ENCODE measurements at regions not wholly inside any gene's neighbourhood (a gene's known extent, or its start where the extent isn't known, plus 50 kb on each side); places are given as distances from the start of the nearest gene placed in this dataset.

DNA sequence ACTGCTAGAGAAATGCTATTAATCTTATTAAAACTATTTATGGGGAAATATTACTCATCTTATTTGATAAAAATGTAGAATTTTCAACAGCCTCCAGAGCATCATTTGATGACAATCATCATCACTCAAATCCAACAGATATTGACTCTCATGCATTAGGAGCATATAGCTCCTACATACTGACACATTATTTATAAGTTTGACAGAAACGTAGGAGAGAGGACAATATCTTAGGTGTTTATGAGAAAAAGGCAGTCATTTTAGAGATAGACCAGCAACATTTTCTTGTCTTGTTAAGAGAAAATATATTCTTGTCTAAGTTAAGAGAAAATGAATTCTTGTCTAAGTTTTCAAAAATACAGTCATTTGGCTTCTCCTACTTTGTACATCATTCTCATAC, 2550.2 kb downstream of the PCDH7 start:
- Histone ChIP-seq H3K4me1 (no peaks in the 10 kb centered on the region), H3K4me3 (ENCODE audit: low read depth, low read length) (no peak overlapping the region), H3K36me3 (ENCODE audit: control insufficient read depth, insufficient read depth, low read length) (no peaks in the 10 kb centered on the region), H3K9me3 (no peaks in the 10 kb centered on the region), H3K27me3 (replicated peaks; ENCODE audit: control insufficient read depth, insufficient read depth, low read length) (no peaks in the 10 kb centered on the region)
- TF ChIP-seq, protein P1, sequence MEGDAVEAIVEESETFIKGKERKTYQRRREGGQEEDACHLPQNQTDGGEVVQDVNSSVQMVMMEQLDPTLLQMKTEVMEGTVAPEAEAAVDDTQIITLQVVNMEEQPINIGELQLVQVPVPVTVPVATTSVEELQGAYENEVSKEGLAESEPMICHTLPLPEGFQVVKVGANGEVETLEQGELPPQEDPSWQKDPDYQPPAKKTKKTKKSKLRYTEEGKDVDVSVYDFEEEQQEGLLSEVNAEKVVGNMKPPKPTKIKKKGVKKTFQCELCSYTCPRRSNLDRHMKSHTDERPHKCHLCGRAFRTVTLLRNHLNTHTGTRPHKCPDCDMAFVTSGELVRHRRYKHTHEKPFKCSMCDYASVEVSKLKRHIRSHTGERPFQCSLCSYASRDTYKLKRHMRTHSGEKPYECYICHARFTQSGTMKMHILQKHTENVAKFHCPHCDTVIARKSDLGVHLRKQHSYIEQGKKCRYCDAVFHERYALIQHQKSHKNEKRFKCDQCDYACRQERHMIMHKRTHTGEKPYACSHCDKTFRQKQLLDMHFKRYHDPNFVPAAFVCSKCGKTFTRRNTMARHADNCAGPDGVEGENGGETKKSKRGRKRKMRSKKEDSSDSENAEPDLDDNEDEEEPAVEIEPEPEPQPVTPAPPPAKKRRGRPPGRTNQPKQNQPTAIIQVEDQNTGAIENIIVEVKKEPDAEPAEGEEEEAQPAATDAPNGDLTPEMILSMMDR (IDR thresholded peaks at IDR 0.05; ENCODE audit: insufficient read depth in 1 of 2, low read depth in 1 of 2, low read length in 1 of 2, severe bottlenecking in 1 of 2, unreplicated experiment in 1 of 2) = no peak
- Mint-ChIP-seq H3K27me3 (ENCODE audit: insufficient read depth, unreplicated experiment) (no peaks in the 10 kb centered on the region), H3K4me3 (ENCODE audit: unreplicated experiment) (no peak overlapping the region), H3K9me3 (ENCODE audit: unreplicated experiment) (no peaks in the 10 kb centered on the region), H3K27ac (ENCODE audit: unreplicated experiment) (no peak overlapping the region), H3K36me3 (ENCODE audit: insufficient read depth, unreplicated experiment) (no peaks in the 10 kb centered on the region), H3K4me1 (ENCODE audit: low read depth, unreplicated experiment) (no peaks in the 10 kb centered on the region)
- no TSS peak for BruUV-seq (replicated peaks)
- ChIA-PET POLR2A (no interaction called here), CTCF (no interaction called here)
- intact Hi-C loops (cut with micrococcal nuclease; ENCODE audit: unreplicated experiment) = no loop called here
- DNase-seq = no peak

DNA sequence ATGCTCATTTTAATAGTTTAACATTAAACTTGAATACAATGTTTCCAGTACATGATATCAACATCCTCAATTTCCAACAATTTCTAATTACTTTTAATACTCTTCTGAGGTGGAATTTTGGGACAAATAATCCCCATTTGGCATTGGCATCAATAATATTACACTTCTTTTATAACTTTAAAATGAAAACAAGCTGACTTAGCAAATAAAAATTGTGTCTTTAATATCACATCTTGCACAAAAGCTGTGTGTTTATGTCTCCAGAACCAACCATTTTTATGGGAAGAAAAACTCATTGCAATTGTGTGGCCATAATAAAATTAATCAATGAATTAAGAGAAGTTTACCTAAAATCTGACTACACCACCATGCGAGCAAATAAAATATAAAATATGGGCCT, 2552.6 kb downstream of the PCDH7 start:
- BruUV-seq (replicated peaks) = no TSS peak
- no peaks in the 10 kb centered on the region for H3K4me1 Mint-ChIP-seq (ENCODE audit: low read depth, unreplicated experiment)
- TF ChIP-seq, protein P1 (IDR thresholded peaks at IDR 0.05; ENCODE audit: insufficient read depth in 1 of 2, low read depth in 1 of 2, low read length in 1 of 2, severe bottlenecking in 1 of 2, unreplicated experiment in 1 of 2) = no peak
- no peaks in the 10 kb centered on the region for H3K36me3 ChIP-seq (ENCODE audit: control insufficient read depth, insufficient read depth, low read length)
- H3K9me3 Mint-ChIP-seq (ENCODE audit: unreplicated experiment) = no peaks in the 10 kb centered on the region
- intact Hi-C loops (cut with micrococcal nuclease; ENCODE audit: unreplicated experiment) = no loop called here
- H3K4me3 Mint-ChIP-seq (ENCODE audit: unreplicated experiment) = no peak overlapping the region
- no peaks in the 10 kb centered on the region for H3K27me3 Mint-ChIP-seq (ENCODE audit: insufficient read depth, unreplicated experiment)
- DNase-seq = no peak
- H3K27me3 ChIP-seq (replicated peaks; ENCODE audit: control insufficient read depth, insufficient read depth, low read length) = no peaks in the 10 kb centered on the region
- CTCF ChIA-PET = no interaction called here
- H3K36me3 Mint-ChIP-seq (ENCODE audit: insufficient read depth, unreplicated experiment) = no peaks in the 10 kb centered on the region
- H3K4me1 ChIP-seq = no peaks in the 10 kb centered on the region
- POLR2A ChIA-PET = no interaction called here
- H3K4me3 ChIP-seq (ENCODE audit: low read depth, low read length) = no peak overlapping the region
- no peak overlapping the region for H3K27ac Mint-ChIP-seq (ENCODE audit: unreplicated experiment)
- no peaks in the 10 kb centered on the region for H3K9me3 ChIP-seq

DNA sequence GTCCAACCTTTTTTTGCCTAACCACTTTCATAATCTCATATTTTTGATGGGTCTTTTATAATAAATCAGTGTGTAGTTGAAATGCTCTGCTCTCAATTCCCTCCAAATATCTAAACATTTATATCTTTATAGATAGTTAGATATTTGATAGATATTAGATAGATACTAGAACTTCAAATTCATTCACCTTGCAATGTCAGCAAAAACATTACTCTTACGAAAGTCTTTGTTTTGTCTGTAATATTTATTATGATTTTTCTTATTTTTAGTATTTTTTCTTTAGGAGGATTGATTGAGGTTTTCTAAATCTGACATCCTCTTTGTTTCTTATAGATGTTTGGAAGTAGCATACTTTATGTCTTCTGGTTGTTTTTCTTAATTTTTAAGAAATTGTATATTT, 2563.6 kb downstream of the PCDH7 start:
- no peaks in the 10 kb centered on the region for H3K36me3 ChIP-seq (ENCODE audit: control insufficient read depth, insufficient read depth, low read length)
- Mint-ChIP-seq H3K4me3 (ENCODE audit: unreplicated experiment) (no peak overlapping the region), H3K27me3 (ENCODE audit: insufficient read depth, unreplicated experiment) (no peaks in the 10 kb centered on the region), H3K4me1 (ENCODE audit: low read depth, unreplicated experiment) (no peaks in the 10 kb centered on the region), H3K9me3 (ENCODE audit: unreplicated experiment) (no peaks in the 10 kb centered on the region), H3K36me3 (ENCODE audit: insufficient read depth, unreplicated experiment) (no peaks in the 10 kb centered on the region), H3K27ac (ENCODE audit: unreplicated experiment) (no peak overlapping the region)
- no peaks in the 10 kb centered on the region for H3K9me3 ChIP-seq
- H3K27me3 ChIP-seq (replicated peaks; ENCODE audit: control insufficient read depth, insufficient read depth, low read length) = no peaks in the 10 kb centered on the region
- TF ChIP-seq, protein P1 (IDR thresholded peaks at IDR 0.05; ENCODE audit: insufficient read depth in 1 of 2, low read depth in 1 of 2, low read length in 1 of 2, severe bottlenecking in 1 of 2, unreplicated experiment in 1 of 2) = no peak
- H3K4me1 ChIP-seq = no peaks in the 10 kb centered on the region
- no peak overlapping the region for H3K4me3 ChIP-seq (ENCODE audit: low read depth, low read length)
- intact Hi-C loops (cut with micrococcal nuclease; ENCODE audit: unreplicated experiment) = no loop called here
- ChIA-PET CTCF (no interaction called here), POLR2A (no interaction called here)
- DNase-seq = no peak
- no TSS peak for BruUV-seq (replicated peaks)

Measured in Caco-2 (cell line).